ENCODE measurements at regions not wholly inside any gene's neighbourhood (a gene's known extent, or its start where the extent isn't known, plus 50 kb on each side); places are given as distances from the start of the nearest gene placed in this dataset.

DNA sequence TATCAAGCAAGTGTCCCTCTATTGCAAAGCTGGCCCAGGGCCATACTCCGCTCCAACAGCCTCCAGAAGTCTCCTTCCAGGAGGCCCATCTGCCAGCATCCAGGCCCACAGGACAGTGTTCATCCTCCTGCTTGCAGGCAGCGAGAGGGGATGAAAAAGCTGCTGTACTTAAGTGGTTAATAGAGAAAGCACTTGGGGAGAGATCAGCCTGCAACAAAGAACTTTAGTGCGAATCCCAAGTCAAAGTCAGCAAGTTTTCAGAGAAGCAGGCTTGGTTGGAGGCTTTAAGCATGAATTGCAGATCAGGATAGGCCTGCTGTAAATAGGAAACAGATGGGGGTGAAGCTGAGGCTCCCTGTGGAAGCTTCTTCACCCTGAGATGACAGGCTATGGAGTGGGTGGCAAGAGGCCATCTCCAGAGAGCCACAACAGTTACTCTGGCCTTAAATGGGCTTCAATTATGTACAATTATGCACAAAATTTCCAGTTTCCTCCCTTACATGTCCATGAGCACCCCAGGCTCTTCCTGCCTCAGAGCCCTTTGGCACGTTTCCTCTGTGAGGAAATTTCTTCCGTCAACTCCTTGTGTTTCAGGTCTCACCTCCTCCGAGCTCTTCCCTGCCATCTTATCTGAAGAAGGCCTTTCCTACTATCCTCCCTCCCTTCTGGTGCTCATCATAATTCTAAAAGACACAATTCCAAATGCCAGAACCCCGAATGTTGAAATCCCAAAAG, 98.0 kb upstream of the NR3C1 start:
- TF ChIP-seq POLR2A (IDR thresholded peaks at IDR 0.05) (no peak), CTCF (IDR thresholded peaks at IDR 0.05) (no peak)

All from heart left ventricle (tissue), 13 donors.